AG09309 (cell line): ENCODE measurements at regions not wholly inside any gene's neighbourhood (a gene's known extent, or its start where the extent isn't known, plus 50 kb on each side); places are given as distances from the start of the nearest gene placed in this dataset.

Experiments
- DNase-seq: peaks from one replicate; pipeline ENCODE4 v3.0.0-alpha.2; 2010; ENCODE audit warnings: low read depth
- H3K4me3 ChIP-seq: 2 replicates; pipeline ENCODE4 v1.5.1; 2011; ENCODE audit warnings: mild to moderate bottlenecking, low read depth, low read length, moderate library complexity; ENCODE audit not compliant: control insufficient read depth
- TF ChIP-seq, protein P1 (sequence below): IDR thresholded peaks from 2 replicates; pipeline ENCODE4 v1.5.1; 2011; ENCODE audit warnings: mild to moderate bottlenecking, low read depth, low read length, inconsistent platforms; ENCODE audit not compliant: insufficient read depth, control insufficient read depth; ENCODE audit errors: missing control alignments

DNA sequence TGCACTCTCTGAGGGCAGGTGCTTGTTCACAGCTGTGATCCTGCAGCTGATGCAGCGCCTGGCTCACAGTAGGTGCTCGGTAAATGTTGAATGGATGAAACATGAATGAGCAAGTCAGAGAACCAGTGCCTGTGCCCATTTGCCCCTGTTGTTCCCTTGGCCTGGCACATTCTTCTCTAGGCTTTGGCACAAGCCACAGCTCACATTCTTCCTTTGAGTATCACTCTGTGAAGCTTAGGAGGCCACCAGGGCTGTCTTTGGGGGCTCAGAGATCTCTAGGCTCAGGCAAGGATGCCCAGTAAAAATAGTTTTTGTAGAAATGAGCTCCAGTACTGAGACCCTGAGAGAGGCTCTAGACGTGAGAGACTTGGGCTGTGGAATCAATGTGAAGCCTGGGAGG is 144.6 kb upstream of the NAV2 start:
- no peak overlapping the region for H3K4me3 ChIP-seq
- TF ChIP-seq, protein P1, sequence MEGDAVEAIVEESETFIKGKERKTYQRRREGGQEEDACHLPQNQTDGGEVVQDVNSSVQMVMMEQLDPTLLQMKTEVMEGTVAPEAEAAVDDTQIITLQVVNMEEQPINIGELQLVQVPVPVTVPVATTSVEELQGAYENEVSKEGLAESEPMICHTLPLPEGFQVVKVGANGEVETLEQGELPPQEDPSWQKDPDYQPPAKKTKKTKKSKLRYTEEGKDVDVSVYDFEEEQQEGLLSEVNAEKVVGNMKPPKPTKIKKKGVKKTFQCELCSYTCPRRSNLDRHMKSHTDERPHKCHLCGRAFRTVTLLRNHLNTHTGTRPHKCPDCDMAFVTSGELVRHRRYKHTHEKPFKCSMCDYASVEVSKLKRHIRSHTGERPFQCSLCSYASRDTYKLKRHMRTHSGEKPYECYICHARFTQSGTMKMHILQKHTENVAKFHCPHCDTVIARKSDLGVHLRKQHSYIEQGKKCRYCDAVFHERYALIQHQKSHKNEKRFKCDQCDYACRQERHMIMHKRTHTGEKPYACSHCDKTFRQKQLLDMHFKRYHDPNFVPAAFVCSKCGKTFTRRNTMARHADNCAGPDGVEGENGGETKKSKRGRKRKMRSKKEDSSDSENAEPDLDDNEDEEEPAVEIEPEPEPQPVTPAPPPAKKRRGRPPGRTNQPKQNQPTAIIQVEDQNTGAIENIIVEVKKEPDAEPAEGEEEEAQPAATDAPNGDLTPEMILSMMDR = no peak
- no peak for DNase-seq

DNA sequence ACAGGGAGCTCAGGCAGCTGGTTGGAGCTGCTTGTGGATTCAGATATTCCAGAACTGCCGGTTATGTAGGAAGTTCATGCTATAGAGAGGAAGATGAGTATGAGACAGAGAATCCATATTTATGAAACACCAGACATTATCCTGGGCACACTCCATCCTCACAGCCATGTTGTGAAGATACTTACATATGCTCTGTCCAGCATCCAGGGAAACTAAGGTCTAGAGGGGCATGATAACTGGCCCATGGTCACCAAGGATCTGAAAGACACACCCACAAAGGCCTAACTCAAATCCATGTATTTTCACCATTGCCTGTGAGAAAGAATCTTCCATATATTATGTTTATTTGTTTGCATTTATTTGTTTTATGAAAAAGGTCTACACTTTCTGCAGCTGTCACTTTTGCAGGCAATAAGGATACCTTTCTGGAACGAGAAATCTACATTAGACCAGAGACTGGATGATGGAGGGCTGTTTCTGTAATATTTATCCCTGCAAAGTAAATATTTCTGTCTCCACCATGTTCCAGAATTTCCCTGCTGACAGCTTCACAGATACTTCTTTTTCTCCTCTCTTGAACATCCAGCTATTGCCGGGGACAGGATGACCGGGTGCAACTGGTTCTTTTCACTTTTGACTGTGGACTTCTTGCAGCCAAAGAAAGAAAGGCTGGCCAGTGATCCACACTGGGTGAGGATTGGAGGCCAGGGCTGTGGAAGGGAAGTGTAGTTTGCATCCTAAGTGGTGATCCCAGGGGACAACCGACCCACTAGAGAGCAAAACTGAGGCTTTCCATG is 145.9 kb upstream of the NAV2 start:
- H3K4me3 ChIP-seq = no peak overlapping the region
- DNase-seq = no peak
- TF ChIP-seq, protein P1 = no peak

DNA sequence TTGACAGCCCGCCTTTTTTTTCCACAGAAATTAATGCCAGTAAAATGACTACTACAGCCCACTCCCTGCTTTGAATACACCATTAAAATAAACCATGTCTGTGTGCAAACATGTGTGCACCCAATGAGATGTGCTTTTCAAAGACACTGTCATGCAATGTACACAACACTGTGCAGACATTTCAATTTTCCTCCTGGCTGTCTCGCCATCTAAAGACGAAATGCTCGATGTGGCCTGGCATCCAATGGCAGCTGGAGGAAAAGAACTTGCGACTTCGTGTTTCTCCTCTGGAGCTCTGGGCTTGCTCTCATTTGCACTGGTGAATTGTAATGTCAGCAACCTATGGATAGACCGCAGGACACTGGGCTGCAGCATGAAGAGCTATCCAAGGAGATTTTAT is 147.0 kb upstream of the NAV2 start:
- TF ChIP-seq, protein P1 = no peak
- H3K4me3 ChIP-seq = no peak overlapping the region
- DNase-seq = no peak

DNA sequence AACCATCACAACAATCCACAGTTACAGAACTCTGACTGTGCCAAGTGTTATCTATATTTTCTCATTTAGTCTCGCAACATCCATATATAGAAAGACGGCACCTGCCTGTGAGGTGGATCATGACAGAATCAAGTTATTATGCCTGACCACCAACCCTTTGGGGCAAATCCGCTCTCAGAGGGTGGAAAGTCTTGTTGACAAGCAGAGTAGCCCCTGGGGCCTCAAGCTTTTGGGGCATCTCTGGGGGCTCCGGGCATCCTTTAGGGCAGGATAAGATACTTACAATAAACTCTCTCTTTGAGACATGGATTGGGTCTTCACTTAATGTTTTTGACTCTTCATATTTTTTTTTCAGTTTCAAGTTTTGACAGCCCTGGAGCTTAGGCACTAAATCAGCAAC is 150.5 kb upstream of the NAV2 start:
- TF ChIP-seq, protein P1 = no peak
- no peak overlapping the region for H3K4me3 ChIP-seq
- DNase-seq = no peak

DNA sequence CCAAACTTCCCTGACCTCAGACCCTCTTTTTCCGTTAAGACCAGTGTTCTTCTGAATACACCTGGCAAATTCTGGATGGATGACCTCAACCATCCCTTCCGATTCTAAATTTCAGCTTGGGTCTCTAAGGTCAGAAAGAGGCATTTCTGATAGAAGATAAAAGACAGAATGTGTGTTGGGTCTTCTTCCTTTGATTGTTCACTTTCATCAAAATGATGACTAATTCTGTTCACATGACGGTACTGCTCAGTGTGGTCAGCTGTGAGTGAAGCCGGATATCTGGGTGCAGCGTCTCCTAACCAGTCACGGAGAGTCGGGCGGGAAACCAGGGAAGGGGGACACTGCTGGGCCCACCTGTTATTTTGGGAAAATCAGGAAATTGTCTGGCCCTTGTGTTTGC is 151.6 kb upstream of the NAV2 start:
- TF ChIP-seq, protein P1 = no peak
- DNase-seq = no peak
- no peak overlapping the region for H3K4me3 ChIP-seq

DNA sequence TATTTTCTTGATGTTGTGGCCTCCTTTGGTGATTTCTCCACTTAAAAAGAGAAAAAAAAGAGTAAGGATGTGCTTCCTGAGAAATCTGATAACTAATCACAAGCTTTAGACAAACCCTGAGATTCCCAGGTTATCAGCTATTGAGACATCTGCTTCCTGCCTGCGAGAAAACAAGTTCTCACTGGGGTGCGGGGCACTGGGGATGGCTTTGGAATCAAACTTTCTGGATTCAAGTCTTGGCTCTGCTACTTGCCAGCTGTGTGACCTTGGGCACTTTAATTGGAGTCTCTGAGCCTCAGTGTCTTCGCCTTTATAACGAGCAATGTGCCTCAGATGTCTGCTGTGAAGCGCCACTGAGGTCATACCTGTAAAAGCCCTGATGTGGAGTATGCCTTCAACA is 152.5 kb upstream of the NAV2 start:
- TF ChIP-seq, protein P1 = no peak
- H3K4me3 ChIP-seq = no peak overlapping the region
- no peak for DNase-seq

DNA sequence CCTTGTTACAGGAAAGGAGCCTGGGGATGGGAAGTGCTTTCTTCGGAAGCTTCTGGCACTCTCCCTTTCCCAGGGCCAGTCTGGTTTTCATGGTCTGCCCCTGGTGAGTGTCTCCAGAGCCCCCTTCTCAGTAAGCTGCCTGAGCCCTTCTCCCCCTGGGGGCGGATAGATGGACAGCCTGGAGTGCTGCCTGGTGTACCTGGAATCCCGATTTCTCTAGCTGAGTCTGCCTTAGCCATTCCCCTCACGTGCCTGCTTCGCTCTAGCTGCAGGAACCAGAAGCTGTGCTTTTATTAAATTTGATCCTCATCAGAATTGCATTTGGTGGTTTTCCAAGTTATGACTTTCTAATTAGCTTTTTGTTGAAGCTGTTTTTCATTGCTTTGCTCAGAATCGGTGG is 152.9 kb upstream of the NAV2 start:
- H3K4me3 ChIP-seq = no peak overlapping the region
- TF ChIP-seq, protein P1 = no peak
- DNase-seq = no peak
